Upper lobe of right lung (tissue), 1 donor: ENCODE measurements at regions not wholly inside any gene's neighbourhood (a gene's known extent, or its start where the extent isn't known, plus 50 kb on each side); places are given as distances from the start of the nearest gene placed in this dataset.

ENCODE experiments used
- ATAC-seq: fragments of 200-7000 bp; cut with Tn5 transposase; one replicate; pipeline ENCODE4 v1.9.1; 2020; ENCODE audit warnings: mild to moderate bottlenecking, moderate library complexity
- DNase-seq: peaks from one replicate; pipeline ENCODE4 v3.0.0-alpha.2; 2020
- H3K27ac ChIP-seq: fragments of 200-600 bp; one replicate; pipeline ENCODE4 v1.8.0; 2022
- H3K27me3 ChIP-seq: fragments of 200-600 bp; one replicate; pipeline ENCODE4 v1.8.0; 2022; ENCODE audit warnings: mild to moderate bottlenecking
- H3K36me3 ChIP-seq: fragments of 200-600 bp; one replicate; pipeline ENCODE4 v1.8.0; 2022
- H3K4me1 ChIP-seq: fragments of 200-600 bp; one replicate; pipeline ENCODE4 v1.8.0; 2022
- H3K4me3 ChIP-seq: fragments of 200-600 bp; one replicate; pipeline ENCODE4 v1.8.0; 2022; ENCODE audit warnings: mild to moderate bottlenecking
- H3K9me3 ChIP-seq: fragments of 200-600 bp; one replicate; pipeline ENCODE4 v1.8.0; 2022
- intact Hi-C: fragments of 100-400 bp; cut with DNase I; formaldehyde crosslinking; loops from one replicate; pipeline ENCODE4 v1.11.0; 2022
- TF ChIP-seq, protein P1 (sequence below): fragments of 200-600 bp; IDR thresholded peaks from one replicate; pipeline ENCODE4 v1.8.0; 2022; ENCODE audit warnings: antibody characterized with exemption
- donor health status: DM: no; HTN: yes; CAD: no; lungs with severe emphysema.

- H3K4me1 ChIP-seq = no peaks in the 10 kb centered on the region
- no peak overlapping the region for H3K27ac ChIP-seq
- no peak overlapping the region for H3K4me3 ChIP-seq
- DNase-seq (no peak), ATAC-seq (peak; percentile 41)
- no peaks in the 10 kb centered on the region for H3K36me3 ChIP-seq
- intact Hi-C loops = no loop called here
- TF ChIP-seq, protein P1, sequence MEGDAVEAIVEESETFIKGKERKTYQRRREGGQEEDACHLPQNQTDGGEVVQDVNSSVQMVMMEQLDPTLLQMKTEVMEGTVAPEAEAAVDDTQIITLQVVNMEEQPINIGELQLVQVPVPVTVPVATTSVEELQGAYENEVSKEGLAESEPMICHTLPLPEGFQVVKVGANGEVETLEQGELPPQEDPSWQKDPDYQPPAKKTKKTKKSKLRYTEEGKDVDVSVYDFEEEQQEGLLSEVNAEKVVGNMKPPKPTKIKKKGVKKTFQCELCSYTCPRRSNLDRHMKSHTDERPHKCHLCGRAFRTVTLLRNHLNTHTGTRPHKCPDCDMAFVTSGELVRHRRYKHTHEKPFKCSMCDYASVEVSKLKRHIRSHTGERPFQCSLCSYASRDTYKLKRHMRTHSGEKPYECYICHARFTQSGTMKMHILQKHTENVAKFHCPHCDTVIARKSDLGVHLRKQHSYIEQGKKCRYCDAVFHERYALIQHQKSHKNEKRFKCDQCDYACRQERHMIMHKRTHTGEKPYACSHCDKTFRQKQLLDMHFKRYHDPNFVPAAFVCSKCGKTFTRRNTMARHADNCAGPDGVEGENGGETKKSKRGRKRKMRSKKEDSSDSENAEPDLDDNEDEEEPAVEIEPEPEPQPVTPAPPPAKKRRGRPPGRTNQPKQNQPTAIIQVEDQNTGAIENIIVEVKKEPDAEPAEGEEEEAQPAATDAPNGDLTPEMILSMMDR = no peak
- H3K27me3 ChIP-seq = no peaks in the 10 kb centered on the region
- no peaks in the 10 kb centered on the region for H3K9me3 ChIP-seq
Observed at GRCh38 chr5:9851458-9851857, 221.3 kb upstream of the TAS2R1 start.

DNA sequence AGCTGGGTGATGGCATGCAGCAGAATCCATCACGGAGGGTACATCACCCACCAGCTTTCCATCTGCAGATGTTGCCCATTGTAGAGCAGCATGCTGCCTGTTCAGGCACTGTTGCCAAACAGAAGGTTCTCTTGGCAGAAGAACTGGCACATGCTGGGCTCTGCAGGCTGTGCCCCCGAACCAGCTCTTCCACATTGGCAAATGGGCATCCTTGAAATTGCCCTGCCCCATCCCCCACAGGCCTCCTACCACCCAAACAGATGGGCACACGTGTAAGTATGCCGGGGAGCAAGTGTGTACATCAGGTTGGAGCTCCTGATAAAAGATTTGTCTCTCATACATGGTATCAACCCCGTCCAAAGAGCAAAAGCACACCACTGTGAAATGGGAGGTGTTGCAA lies 220.3 kb upstream of the TAS2R1 start:
- no peak overlapping the region for H3K4me3 ChIP-seq
- no peaks in the 10 kb centered on the region for H3K36me3 ChIP-seq
- DNase-seq (no peak), ATAC-seq (no peak)
- no peaks in the 10 kb centered on the region for H3K27me3 ChIP-seq
- intact Hi-C loops = no loop called here
- no peaks in the 10 kb centered on the region for H3K9me3 ChIP-seq
- TF ChIP-seq, protein P1 = no peak
- H3K4me1 ChIP-seq = no peaks in the 10 kb centered on the region
- no peak overlapping the region for H3K27ac ChIP-seq

DNA sequence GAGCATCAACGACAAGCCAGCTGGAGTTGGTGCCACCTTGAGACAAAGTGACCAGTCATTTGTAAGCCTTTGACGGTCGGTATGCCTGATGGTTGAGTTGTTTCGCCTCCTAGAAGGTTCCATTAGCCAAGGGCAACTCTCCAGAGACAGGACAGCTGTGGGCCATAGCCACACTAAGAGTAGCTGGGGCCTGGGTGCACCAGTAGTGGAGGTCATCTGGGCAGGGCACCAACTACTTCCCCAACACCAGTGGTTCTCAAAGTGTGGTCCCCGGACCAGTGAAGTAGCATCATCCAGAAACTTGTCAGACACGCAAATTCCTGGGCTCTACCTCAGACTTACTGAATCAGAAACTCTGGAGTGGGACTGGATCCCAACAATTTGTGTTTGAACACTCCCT lies 217.5 kb upstream of the TAS2R1 start:
- no peak for ATAC-seq
- intact Hi-C loops = no loop called here
- TF ChIP-seq, protein P1 = no peak

DNA sequence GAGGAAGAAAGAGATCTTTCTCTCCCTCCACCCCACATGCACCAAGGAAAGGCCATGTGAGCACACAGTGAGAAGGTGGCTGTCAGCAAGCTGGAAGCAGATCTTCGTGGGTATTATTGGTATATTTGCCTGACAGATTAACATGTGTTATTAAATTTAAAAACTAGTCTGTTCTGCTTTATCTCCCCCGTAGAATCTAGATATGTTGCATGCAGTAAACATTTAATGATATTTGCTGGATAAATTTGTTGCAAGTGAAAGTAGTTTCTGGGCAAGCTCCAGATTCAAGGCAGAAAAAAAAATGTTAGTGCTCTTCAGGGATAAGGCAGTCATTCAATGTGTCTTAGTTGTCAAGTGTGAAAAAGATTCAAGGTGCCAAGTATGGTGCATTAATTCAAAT lies 215.0 kb upstream of the TAS2R1 start:
- no peaks in the 10 kb centered on the region for H3K4me1 ChIP-seq
- ATAC-seq = no peak
- H3K9me3 ChIP-seq = no peaks in the 10 kb centered on the region
- no peak for DNase-seq
- H3K4me3 ChIP-seq = no peak overlapping the region
- H3K36me3 ChIP-seq = no peaks in the 10 kb centered on the region
- intact Hi-C loops = no loop called here
- TF ChIP-seq, protein P1 = no peak
- H3K27ac ChIP-seq = no peak overlapping the region
- H3K27me3 ChIP-seq = no peaks in the 10 kb centered on the region

More for the DNA sequence above, 217.5 kb upstream of the TAS2R1 start:
- Histone ChIP-seq H3K4me3 (no peak overlapping the region), H3K27me3 (no peaks in the 10 kb centered on the region), H3K4me1 (no peaks in the 10 kb centered on the region), H3K36me3 (no peaks in the 10 kb centered on the region), H3K27ac (no peak overlapping the region), H3K9me3 (no peaks in the 10 kb centered on the region)
- no peak for DNase-seq

- no peak overlapping the region for H3K4me3 ChIP-seq
- DNase-seq = no peak
- H3K36me3 ChIP-seq = no peaks in the 10 kb centered on the region
- TF ChIP-seq, protein P1 = no peak
- no peaks in the 10 kb centered on the region for H3K4me1 ChIP-seq
- intact Hi-C loops = no loop called here
- no peaks in the 10 kb centered on the region for H3K27me3 ChIP-seq
- no peaks in the 10 kb centered on the region for H3K9me3 ChIP-seq
- no peak overlapping the region for H3K27ac ChIP-seq
- no peak for ATAC-seq
Observed at GRCh38 chr5:9841516-9842170, 211.5 kb upstream of the TAS2R1 start.

DNA sequence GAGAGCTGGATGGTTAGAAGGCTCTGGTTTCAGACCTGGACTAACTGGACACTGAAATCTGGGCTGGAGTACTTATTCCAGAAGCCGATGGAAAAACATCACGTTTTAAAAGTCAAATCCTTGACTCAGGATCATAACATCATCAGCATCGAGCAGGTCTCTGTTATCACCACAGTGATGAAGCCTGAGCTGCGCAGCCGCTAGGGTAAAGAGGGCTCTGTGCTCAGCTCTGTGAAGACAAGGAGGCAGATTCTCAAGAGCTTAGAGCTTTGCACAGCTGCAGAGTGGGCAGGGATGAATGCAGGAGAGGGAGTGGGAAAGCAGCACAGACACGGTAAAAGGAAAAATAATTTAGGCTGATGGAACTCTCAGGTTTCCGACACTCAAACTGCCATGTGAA lies 208.8 kb upstream of the TAS2R1 start:
- Histone ChIP-seq H3K4me1 (no peaks in the 10 kb centered on the region), H3K27me3 (no peaks in the 10 kb centered on the region), H3K4me3 (no peak overlapping the region), H3K27ac (no peak overlapping the region), H3K9me3 (no peaks in the 10 kb centered on the region), H3K36me3 (no peaks in the 10 kb centered on the region)
- intact Hi-C loops = no loop called here
- ATAC-seq (no peak), DNase-seq (no peak)
- TF ChIP-seq, protein P1 = no peak
